ENCODE measurements at regions not wholly inside any gene's neighbourhood (a gene's known extent, or its start where the extent isn't known, plus 50 kb on each side); places are given as distances from the start of the nearest gene placed in this dataset.

DNA sequence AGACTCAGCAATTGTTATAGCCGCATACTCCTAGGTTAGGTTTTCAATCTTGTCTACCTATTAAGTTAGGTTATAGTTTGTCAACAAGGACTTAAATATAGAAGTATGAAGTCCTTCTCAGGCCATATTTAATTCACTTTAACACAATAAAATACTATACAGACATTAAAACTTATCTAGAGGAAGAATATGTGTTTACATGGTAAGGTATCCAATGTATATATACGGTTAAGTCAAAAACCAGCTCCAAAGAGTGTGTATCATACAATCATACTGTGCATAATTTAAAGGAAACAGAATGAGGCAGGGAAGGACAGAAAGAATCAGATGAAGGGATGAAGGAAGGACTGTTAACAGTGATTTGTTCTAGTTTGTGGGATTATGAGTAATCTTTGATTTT is 79.5 kb upstream of the LANCL2 start:
- TF ChIP-seq ZNF274 (IDR thresholded peaks at IDR 0.05; ENCODE audit: low read depth, low read length) = no peak
- TF ChIP-seq CBX3 (IDR thresholded peaks at IDR 0.05; ENCODE audit: low read depth) = no peak
- no peak for TF ChIP-seq POLR2A (IDR thresholded peaks at IDR 0.05; ENCODE audit: borderline replicate concordance, extremely low read depth, insufficient read depth, insufficient read length)
- TF ChIP-seq EZH2 (IDR thresholded peaks at IDR 0.05) = no peak
- TF ChIP-seq, protein P1, sequence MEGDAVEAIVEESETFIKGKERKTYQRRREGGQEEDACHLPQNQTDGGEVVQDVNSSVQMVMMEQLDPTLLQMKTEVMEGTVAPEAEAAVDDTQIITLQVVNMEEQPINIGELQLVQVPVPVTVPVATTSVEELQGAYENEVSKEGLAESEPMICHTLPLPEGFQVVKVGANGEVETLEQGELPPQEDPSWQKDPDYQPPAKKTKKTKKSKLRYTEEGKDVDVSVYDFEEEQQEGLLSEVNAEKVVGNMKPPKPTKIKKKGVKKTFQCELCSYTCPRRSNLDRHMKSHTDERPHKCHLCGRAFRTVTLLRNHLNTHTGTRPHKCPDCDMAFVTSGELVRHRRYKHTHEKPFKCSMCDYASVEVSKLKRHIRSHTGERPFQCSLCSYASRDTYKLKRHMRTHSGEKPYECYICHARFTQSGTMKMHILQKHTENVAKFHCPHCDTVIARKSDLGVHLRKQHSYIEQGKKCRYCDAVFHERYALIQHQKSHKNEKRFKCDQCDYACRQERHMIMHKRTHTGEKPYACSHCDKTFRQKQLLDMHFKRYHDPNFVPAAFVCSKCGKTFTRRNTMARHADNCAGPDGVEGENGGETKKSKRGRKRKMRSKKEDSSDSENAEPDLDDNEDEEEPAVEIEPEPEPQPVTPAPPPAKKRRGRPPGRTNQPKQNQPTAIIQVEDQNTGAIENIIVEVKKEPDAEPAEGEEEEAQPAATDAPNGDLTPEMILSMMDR (IDR thresholded peaks at IDR 0.05 in 2 of 3, conservative IDR thresholded peaks at IDR 0.05 in 1 of 3; ENCODE audit: borderline replicate concordance in 1 of 3, insufficient read depth in 1 of 3, low read depth in 2 of 3, low read length in 2 of 3) = no peak
- TF ChIP-seq REST (IDR thresholded peaks at IDR 0.05; ENCODE audit: low read depth) = no peak
- TF ChIP-seq MAX (IDR thresholded peaks at IDR 0.05) = no peak
- TF ChIP-seq EZH2phosphoT487 (IDR thresholded peaks at IDR 0.05; ENCODE audit: borderline replicate concordance) = no peak
- no peak for TF ChIP-seq FOSL1 (IDR thresholded peaks at IDR 0.05; ENCODE audit: low read depth)
- no peak for TF ChIP-seq JUND (IDR thresholded peaks at IDR 0.05)
- no peak for TF ChIP-seq SIN3A (IDR thresholded peaks at IDR 0.05; ENCODE audit: low read depth)
- TF ChIP-seq YY1 (IDR thresholded peaks at IDR 0.05; ENCODE audit: extremely low read depth, insufficient replicate concordance, low read depth, low read length) = no peak
- TF ChIP-seq POLR2AphosphoS5 (IDR thresholded peaks at IDR 0.05; ENCODE audit: low read depth, low read length) = no peak
